DND-41 (cell line): ENCODE measurements at regions not wholly inside any gene's neighbourhood (a gene's known extent, or its start where the extent isn't known, plus 50 kb on each side); places are given as distances from the start of the nearest gene placed in this dataset.

Source experiments
- CTCF ChIP-seq: IDR thresholded peaks from 2 replicates; pipeline ENCODE4 v1.5.1; 2012; ENCODE audit warnings: borderline replicate concordance, low read length, moderate library complexity, mild to moderate bottlenecking; ENCODE audit not compliant: poor library complexity, severe bottlenecking; ENCODE audit errors: extremely low read depth
- EZH2 ChIP-seq: IDR thresholded peaks from 3 replicates; pipeline ENCODE4 v1.6.1; 2012; ENCODE audit warnings: borderline replicate concordance, low read depth, mild to moderate bottlenecking, moderate library complexity, low read length, inconsistent platforms; ENCODE audit not compliant: severe bottlenecking

GRCh38 chr10:63841761-63842160 is 320.6 kb downstream of the REEP3 start:
- TF ChIP-seq CTCF = no peak
- TF ChIP-seq EZH2 = no peak
